Stimulated activated CD8-positive, alpha-beta memory T cell treated with anti-CD3 and anti-CD28 coated beads, Interleukin-4, amount 100 ng/mL, for 1 hour (primary cell): ENCODE measurements at regions not wholly inside any gene's neighbourhood (a gene's known extent, or its start where the extent isn't known, plus 50 kb on each side); places are given as distances from the start of the nearest gene placed in this dataset.
"Not testable (repeated sequence)": the region's sequence is repeated elsewhere in the genome, so short reads cannot be mapped to it uniquely, and the experiment has no call there.

Source experiments
- DNase-seq, 2 donors: peaks; one replicate each; pipeline ENCODE4 v3.0.0-alpha.2; 2020; ENCODE audit warnings: low read depth in 2 of 2, low spot score in 1 of 2

DNA sequence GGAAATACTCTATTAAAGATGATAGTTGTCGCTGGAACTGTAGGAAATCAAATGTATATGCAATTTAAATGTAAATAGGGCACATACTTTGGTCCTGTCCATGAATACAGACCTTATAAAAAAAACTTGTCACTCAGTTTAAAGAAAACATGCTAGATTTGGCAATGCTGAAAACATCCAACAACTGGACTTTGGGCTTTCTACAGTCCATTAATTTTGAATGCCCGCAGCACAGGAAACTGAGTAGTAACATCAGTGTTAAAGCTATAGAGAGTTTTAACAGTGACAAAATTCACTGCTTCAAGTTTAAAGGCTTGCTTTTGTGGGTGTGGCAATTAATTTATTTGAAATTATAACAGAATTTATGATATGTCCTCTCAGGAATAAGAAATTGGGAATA, 578.4 kb downstream of the TRIML1 start:
- DNase-seq: no peak

DNA sequence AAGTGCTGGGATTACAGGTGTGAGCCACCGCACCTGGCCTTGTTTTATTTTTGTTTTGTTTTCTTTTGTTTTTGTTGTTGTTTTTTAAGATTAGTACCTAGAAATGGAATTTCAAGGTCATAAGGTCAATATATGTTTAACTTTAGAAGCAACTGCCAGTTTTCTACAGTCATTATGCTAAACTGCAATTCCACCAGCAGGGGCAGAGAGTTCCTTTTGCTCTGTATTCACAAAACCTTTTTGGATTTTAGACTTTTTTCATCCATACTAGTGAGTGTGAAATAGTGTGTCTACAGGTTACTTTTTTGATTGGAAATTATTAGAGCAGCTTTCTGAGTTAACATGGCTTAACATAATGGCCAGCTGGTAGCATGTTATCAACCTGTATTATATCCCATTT, 580.6 kb downstream of the TRIML1 start:
- no peak for DNase-seq

DNA sequence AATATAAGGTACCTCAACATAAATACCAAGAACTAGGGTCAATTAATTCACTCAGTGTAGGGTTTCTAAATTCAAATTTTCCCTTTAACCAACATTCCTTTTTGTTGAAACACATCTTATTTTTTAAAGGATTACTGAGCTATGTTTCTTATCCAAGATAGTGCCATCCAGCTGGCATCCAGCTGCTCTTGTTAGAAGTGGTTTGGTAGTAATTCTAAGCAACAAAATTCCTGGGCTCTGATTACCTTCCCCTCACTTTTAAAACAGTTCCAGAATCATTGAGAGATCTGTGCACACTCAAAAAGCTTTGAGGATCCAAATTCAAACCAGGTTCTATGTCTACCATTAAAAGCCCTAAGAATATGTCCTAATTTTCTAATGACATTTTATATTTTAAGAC, 583.7 kb downstream of the TRIML1 start:
- DNase-seq: no peak

DNA sequence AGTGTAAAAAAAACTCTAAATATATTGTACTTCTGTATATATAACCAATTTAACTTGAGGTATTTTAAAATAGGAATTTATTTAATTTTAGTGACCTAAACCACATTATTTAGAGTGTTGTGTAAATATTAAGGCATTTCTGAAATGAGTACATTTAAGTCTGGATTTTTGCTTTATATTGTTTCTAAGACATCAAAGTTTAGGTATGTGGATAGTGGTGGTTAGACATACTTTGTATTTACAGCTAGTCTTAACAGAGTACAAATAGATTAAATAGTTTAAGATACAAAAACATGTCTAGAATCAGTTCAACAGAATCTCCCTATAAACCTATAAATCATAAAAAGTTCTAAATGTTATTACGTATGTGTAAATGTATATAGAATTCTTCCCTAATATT, 588.5 kb downstream of the TRIML1 start:
- DNase-seq: no peak

DNA sequence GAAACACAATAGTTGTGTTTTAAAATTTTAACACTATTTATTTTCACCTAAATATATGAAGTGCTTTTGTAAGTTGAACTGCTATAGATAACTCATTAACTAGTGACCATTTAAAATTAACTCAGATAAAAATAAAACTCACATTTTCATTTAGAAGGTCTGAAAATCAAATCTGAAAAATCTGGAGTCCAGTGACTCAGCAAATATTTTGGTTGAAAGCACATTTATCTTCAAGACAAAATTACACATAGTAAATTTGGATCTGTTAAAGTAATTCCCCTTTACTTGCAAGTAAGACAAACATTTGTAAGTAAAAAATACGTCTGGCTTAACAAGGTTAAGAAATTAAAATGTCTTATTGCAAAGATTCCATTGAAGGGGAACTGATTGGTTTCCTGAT, 589.1 kb downstream of the TRIML1 start:
- no peak for DNase-seq

DNA sequence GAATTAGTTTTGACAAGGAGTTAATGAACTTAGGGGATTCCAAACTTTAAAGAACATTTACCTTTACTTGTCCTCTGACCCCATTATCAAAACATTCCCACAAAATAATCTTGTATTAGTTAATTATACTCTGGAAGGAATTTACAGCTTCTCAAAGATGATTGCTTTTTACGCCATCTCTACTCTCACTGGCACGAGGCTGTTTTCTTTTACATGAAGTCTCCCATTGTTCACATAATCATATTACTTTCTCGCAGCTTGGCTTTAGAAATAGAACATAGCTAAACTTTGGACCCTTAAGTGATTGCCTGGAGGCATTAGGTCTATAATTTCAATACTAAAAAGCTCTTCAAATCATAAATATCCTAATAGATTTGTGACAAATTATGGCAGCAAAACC, 592.9 kb downstream of the TRIML1 start:
- no peak for DNase-seq

- DNase-seq: no peak
Observed at GRCh38 chr4:188735082-188735481, 595.8 kb downstream of the TRIML1 start.

GRCh38 chr4:188737251-188738002, 598.2 kb downstream of the TRIML1 start:
- no peak for DNase-seq

DNA sequence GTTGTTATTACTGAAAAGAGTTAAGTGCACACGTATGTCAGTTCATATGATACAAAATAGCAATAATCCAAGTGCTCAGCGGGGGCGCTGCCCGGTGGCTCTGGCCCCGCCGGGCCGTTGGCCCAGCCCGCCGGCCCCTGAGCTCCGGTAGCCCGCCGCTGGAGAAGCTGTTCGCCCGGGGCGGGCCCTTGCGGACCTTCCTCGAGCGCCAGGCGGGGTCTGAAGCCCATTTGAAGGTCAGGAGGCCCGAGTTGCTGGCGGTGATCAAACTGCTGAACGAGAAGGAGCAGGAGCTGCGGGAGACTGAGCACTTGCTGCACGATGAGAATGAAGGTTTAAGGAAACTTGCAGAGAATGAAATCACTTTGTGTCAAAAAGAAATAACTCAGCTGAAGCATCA, 599.0 kb downstream of the TRIML1 start:
- not testable (repeated sequence) for DNase-seq

DNA sequence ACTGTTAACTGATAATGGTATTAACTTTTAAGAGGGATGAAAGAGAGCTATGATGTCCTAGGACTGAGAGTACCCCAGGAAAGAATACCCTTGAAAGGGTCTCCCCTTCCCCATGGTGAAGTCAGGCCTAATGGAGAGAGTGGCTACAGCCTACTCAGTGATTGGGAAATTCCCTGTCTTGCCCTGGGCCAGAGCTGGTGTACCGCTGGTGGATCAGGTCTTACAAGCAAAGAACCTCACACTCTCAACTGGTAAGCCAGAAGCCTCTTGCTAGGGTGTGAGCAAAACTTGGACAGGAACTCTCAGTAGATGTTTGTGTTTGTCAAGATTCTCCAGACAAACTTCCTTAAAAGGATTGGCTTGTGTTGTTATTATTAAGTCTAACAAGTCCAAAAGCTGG, 600.9 kb downstream of the TRIML1 start:
- not testable (repeated sequence) for DNase-seq

GRCh38 chr4:188740791-188741190, 601.5 kb downstream of the TRIML1 start:
- not testable (repeated sequence) for DNase-seq

DNA sequence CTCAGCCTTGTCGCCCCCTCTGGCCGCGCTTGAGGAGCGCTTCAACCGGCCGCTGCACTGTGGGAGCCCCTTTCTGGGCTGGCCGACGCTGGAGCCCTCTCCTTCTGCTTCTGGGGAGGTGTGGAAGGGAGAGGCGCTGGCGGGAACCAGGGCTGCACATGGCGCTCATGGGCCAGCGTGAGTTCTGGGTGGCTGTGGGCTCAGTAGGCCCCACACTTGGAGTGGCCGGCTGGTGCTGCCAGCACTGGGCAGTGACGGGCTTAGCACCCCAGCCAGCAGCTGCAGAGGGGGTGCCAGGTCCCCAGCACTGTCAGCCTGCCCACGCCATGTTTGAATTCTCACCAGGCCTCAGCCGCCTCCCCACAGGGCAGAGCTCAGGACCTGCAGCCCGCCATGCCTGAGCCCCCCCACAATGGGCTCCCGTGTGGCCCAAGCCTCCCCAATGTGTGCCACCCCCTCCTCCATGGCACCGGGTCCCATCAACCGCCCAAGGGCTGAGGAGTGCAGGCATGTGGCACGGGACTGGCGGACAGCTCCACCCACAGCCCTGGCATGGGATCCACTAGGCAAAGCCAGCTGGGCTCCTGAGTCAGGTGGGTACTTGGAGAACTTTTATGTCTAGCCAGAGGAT, 615.2 kb downstream of the TRIML1 start:
- DNase-seq: no peak

DNA sequence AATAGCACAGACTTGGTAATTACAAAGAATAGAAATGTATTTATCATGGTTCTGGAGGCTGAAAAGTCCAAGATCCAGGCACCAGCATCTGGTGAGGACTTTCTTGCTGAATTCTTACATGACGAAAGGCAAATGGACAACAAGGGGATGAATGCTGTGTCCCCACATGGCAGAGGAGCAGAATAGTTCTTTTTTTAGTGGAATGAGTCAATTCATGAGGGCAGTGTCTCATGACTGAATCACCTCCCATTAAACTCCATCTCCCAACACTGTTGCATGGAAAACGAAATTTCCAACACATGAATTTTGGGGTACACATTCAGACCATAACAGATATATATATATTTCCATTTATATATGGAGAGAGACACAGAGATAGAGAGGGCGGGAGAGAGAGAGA, 628.3 kb downstream of the TRIML1 start:
- DNase-seq: no peak

GRCh38 chr4:188778905-188779304, 639.7 kb downstream of the TRIML1 start:
- DNase-seq: no peak

GRCh38 chr4:188779581-188779980, 640.3 kb downstream of the TRIML1 start:
- DNase-seq: no peak

- DNase-seq: no peak
Observed at GRCh38 chr4:188780028-188780427, 640.8 kb downstream of the TRIML1 start.

DNA sequence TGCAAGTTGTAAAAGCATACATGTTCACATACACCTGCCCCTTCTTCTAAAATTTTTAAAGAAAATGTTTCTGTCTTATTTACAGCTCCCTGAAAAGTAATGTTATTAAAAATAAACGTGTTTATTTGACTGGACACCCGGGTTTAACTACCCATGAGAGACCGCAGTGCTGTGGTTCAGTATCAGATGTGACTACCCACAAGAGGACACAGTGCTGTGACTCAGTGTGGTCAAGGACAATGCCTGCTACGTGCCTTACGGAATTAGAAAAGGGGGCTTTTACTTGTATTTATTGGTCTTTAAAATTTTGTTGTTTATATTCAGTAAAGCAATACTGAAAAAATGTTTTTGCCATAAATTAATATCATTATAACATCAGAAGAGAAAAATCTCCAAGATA, 641.4 kb downstream of the TRIML1 start:
- DNase-seq: no peak

DNA sequence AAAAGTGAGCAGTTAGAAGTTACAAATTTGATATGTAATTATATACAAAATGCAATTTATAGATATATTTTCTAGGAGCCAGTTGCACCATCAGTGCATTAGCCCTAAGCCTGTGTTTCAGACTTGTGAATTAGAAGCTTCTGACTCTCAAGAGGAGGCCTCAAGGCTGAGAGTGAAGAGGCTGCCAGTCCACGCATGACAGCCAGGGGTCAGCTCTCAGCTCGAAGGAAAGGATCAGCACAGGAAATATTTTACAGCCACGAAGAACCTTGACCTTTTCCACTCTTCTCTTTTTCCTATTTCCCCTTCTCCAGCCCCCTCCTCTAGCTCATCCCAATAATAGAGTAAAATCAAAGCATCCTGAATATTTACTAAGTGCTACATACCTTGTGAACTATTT, 642.4 kb downstream of the TRIML1 start:
- no peak for DNase-seq

- no peak for DNase-seq
Observed at GRCh38 chr4:188783175-188783574, 643.9 kb downstream of the TRIML1 start.

DNA sequence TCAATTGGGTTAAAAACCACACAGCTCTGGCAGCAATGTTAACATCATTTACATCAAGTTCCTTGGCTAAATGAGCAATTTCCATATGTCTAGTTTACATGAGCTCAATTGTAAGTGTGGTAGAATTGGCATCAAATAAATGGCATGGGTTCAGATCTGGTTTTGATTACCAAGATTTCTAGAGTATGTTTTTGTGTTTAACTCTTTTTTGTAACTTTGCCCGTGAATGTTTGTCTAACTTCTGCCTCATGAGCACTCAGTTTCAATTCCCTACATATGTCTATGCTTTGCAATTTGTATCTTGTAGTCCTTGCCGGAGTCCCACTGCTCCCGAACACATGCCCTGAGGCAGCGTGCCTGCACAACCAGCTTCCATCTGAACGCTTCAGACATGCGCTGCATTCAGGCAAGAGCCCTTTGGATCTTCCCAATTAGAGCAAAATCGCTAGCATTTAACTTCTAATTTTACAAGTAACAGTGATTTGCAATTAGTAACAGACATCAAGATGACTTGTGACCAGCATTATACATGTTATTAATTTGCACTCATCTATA, 644.4 kb downstream of the TRIML1 start:
- no peak for DNase-seq

- DNase-seq: not testable (repeated sequence)
Observed at GRCh38 chr4:188796600-188796999, 657.4 kb downstream of the TRIML1 start.

- not testable (repeated sequence) for DNase-seq
Observed at GRCh38 chr4:188797011-188797410, 657.8 kb downstream of the TRIML1 start.

GRCh38 chr4:188804861-188805260, 665.6 kb downstream of the TRIML1 start:
- no peak for DNase-seq
